HL-60 (cell line): ENCODE measurements at regions not wholly inside any gene's neighbourhood (a gene's known extent, or its start where the extent isn't known, plus 50 kb on each side); places are given as distances from the start of the nearest gene placed in this dataset.

Experiments
- DNase-seq, 2 experiments: peaks; one replicate each; pipeline ENCODE4 v3.0.0-alpha.2; 2010 to 2020; ENCODE audit warnings: low read depth in 1 of 2, low spot score in 1 of 2
- H3K27ac ChIP-seq: fragments of 250-450 bp; sonication (Bioruptor Pico); replicated peaks from 2 replicates; pipeline ENCODE4 v1.5.1; 2020; ENCODE audit warnings: mild to moderate bottlenecking, moderate library complexity
- H3K27me3 ChIP-seq: fragments of 250-450 bp; sonication (Bioruptor Pico); 2 replicates; pipeline ENCODE4 v1.5.1; 2021; ENCODE audit warnings: mild to moderate bottlenecking, moderate library complexity; ENCODE audit not compliant: insufficient read depth, poor library complexity, severe bottlenecking
- H3K4me3 ChIP-seq: replicated peaks from 2 replicates; pipeline ENCODE4 v1.5.1; 2011; ENCODE audit warnings: mild to moderate bottlenecking, control low read depth, low read length; ENCODE audit not compliant: insufficient read depth
- GABPA ChIP-seq: IDR thresholded peaks from 2 replicates; pipeline ENCODE4 v1.6.1; 2012; ENCODE audit warnings: low read depth
- POLR2AphosphoS5 ChIP-seq: IDR thresholded peaks from 2 replicates; pipeline ENCODE4 v1.6.1; 2012; ENCODE audit warnings: low read depth
- SPI1 ChIP-seq: IDR thresholded peaks from 2 replicates; pipeline ENCODE4 v1.6.1; 2012; ENCODE audit warnings: low read depth, mild to moderate bottlenecking, borderline replicate concordance
- TF ChIP-seq, protein P1 (sequence below): IDR thresholded peaks from 2 replicates; pipeline ENCODE4 v1.6.1; 2012; ENCODE audit warnings: low read depth; ENCODE audit not compliant: insufficient replicate concordance
- TF ChIP-seq, protein P2 (sequence below): IDR thresholded peaks from one replicate; pipeline ENCODE4 v1.5.1; 2011; ENCODE audit warnings: low read length, control low read depth, inconsistent platforms; ENCODE audit not compliant: insufficient read depth

DNA sequence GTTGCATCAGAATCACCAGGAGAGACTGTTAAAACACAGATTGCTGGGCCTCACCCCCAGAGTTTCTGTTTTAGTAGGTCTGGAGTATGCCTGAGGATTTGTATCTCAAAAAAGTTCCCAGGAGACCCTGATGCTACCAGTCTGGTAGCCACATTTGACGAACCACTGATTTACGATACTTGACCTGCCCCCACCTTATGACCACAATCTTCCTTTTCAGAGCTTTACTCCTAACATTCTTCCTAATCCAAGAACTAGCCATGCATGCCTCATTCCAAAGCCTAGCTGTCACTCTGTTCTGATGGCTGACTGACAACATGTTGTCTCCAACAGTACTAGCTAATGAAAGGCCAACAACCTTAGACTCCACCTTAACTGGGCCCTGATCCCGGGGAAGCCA lies 191.4 kb downstream of the MBD2 start:
- TF ChIP-seq, protein P1, sequence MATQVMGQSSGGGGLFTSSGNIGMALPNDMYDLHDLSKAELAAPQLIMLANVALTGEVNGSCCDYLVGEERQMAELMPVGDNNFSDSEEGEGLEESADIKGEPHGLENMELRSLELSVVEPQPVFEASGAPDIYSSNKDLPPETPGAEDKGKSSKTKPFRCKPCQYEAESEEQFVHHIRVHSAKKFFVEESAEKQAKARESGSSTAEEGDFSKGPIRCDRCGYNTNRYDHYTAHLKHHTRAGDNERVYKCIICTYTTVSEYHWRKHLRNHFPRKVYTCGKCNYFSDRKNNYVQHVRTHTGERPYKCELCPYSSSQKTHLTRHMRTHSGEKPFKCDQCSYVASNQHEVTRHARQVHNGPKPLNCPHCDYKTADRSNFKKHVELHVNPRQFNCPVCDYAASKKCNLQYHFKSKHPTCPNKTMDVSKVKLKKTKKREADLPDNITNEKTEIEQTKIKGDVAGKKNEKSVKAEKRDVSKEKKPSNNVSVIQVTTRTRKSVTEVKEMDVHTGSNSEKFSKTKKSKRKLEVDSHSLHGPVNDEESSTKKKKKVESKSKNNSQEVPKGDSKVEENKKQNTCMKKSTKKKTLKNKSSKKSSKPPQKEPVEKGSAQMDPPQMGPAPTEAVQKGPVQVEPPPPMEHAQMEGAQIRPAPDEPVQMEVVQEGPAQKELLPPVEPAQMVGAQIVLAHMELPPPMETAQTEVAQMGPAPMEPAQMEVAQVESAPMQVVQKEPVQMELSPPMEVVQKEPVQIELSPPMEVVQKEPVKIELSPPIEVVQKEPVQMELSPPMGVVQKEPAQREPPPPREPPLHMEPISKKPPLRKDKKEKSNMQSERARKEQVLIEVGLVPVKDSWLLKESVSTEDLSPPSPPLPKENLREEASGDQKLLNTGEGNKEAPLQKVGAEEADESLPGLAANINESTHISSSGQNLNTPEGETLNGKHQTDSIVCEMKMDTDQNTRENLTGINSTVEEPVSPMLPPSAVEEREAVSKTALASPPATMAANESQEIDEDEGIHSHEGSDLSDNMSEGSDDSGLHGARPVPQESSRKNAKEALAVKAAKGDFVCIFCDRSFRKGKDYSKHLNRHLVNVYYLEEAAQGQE: no peak
- TF ChIP-seq POLR2AphosphoS5: no peak
- no peak for TF ChIP-seq SPI1
- TF ChIP-seq, protein P2, sequence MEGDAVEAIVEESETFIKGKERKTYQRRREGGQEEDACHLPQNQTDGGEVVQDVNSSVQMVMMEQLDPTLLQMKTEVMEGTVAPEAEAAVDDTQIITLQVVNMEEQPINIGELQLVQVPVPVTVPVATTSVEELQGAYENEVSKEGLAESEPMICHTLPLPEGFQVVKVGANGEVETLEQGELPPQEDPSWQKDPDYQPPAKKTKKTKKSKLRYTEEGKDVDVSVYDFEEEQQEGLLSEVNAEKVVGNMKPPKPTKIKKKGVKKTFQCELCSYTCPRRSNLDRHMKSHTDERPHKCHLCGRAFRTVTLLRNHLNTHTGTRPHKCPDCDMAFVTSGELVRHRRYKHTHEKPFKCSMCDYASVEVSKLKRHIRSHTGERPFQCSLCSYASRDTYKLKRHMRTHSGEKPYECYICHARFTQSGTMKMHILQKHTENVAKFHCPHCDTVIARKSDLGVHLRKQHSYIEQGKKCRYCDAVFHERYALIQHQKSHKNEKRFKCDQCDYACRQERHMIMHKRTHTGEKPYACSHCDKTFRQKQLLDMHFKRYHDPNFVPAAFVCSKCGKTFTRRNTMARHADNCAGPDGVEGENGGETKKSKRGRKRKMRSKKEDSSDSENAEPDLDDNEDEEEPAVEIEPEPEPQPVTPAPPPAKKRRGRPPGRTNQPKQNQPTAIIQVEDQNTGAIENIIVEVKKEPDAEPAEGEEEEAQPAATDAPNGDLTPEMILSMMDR: no peak
- TF ChIP-seq GABPA: no peak
- Histone ChIP-seq H3K27ac (no peak overlapping the region), H3K4me3 (no peak overlapping the region), H3K27me3 (peaks cover 10% of the 10 kb centered on the region)
- DNase-seq: no peak

DNA sequence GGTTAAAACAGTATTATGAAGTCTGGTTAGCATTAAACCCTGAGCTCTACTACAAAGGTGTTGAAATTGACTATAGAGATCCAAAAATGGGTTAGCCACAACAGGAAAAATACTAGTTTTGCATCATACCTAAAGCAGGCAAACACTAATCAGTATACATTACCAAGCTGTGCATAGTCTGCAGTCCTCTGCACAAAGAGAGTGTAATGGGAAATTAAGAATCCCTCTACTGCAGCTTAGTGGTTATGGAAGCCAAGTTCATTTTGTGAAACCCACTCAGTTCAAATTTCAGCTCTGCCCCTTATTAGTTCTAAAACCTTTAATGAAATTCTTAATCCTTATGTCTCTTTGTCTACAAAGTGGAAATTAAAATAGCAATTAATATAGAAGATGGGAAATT lies 192.1 kb downstream of the MBD2 start:
- no peak overlapping the region for H3K27ac ChIP-seq
- H3K27me3 ChIP-seq: peaks cover 10% of the 10 kb centered on the region
- DNase-seq: no peak
- TF ChIP-seq GABPA (no peak), POLR2AphosphoS5 (no peak), SPI1 (no peak)
- TF ChIP-seq, protein P2: no peak
- TF ChIP-seq, protein P1: no peak
- no peak overlapping the region for H3K4me3 ChIP-seq

DNA sequence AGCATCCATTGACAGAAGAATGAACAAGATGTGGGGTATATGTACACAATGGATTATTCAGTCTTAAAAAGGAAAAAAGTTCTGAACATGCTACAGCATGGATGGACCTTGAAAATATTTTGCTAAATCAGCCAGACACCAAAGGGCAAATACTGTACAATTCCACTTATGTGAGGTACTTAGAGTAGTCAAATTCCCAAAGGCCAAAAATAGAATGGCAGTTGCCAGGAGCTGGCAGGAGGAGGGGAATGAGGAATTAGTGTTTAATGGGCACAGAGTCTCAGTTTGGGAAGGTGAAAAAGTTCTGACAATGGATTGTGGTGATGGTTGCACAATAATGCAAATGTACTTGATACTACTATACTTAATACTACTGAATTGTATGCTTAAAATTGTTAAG lies 193.2 kb downstream of the MBD2 start:
- no peak for DNase-seq
- Histone ChIP-seq H3K4me3 (no peak overlapping the region), H3K27ac (no peak overlapping the region), H3K27me3 (peaks cover 10% of the 10 kb centered on the region)
- TF ChIP-seq POLR2AphosphoS5 (no peak), GABPA (no peak), SPI1 (no peak)
- TF ChIP-seq, protein P1: no peak
- TF ChIP-seq, protein P2: no peak
